Vagina (tissue), 2 donors: ENCODE measurements at regions not wholly inside any gene's neighbourhood (a gene's known extent, or its start where the extent isn't known, plus 50 kb on each side); places are given as distances from the start of the nearest gene placed in this dataset.

ENCODE experiments used
- POLR2A ChIP-seq, 2 donors: fragments of 450-650 bp; IDR thresholded peaks; one replicate each; pipeline ENCODE4 v1.6.1; 2017; ENCODE audit warnings: antibody characterized with exemption in 2 of 2, mild to moderate bottlenecking in 2 of 2, moderate library complexity in 2 of 2
- POLR2AphosphoS5 ChIP-seq, 2 donors: sonication (generic); formaldehyde crosslinking; IDR thresholded peaks; one replicate each; pipeline ENCODE4 v1.9.0; 2017; ENCODE audit warnings: antibody characterized with exemption in 2 of 2, mild to moderate bottlenecking in 2 of 2, low read depth in 1 of 2; ENCODE audit not compliant: insufficient read depth in 1 of 2
- TF ChIP-seq, protein P1 (sequence below), 3 experiments: fragments of 450-650 bp in 2 of 3; fragments of 200-600 bp in 1 of 3; sonication (generic) in 1 of 3; IDR thresholded peaks; one replicate each; pipeline ENCODE4 v1.5.1; 2017 to 2019; ENCODE audit warnings: antibody characterized with exemption in 3 of 3, mild to moderate bottlenecking in 2 of 3, moderate library complexity in 2 of 3

DNA sequence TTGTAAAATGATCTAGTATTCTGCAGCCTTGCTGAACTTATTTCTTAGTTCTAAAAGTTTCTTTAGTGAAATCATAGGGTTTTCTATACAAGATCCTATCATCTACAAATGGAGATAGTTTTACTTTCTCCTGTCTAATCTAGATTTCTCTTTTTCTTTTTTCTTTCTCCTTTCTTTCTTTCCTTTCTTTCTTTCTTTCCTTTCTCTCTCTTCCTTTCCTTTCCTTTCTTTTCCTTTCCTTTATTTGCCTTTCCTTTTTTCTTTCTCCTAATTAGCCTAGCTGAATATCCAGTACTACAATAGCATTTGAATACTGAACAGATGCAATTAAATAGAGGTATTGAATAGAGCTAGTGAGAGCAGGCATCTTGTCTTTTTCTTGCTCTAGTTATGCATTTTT lies 186.6 kb upstream of the SPAG17 start:
- TF ChIP-seq, protein P1, sequence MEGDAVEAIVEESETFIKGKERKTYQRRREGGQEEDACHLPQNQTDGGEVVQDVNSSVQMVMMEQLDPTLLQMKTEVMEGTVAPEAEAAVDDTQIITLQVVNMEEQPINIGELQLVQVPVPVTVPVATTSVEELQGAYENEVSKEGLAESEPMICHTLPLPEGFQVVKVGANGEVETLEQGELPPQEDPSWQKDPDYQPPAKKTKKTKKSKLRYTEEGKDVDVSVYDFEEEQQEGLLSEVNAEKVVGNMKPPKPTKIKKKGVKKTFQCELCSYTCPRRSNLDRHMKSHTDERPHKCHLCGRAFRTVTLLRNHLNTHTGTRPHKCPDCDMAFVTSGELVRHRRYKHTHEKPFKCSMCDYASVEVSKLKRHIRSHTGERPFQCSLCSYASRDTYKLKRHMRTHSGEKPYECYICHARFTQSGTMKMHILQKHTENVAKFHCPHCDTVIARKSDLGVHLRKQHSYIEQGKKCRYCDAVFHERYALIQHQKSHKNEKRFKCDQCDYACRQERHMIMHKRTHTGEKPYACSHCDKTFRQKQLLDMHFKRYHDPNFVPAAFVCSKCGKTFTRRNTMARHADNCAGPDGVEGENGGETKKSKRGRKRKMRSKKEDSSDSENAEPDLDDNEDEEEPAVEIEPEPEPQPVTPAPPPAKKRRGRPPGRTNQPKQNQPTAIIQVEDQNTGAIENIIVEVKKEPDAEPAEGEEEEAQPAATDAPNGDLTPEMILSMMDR (IDR thresholded peaks at IDR 0.05), result no peak
- TF ChIP-seq POLR2A (IDR thresholded peaks at IDR 0.05) (no peak), POLR2AphosphoS5 (IDR thresholded peaks at IDR 0.05; ENCODE audit: insufficient read depth in 1 of 2, low read depth in 1 of 2) (no peak)
